ENCODE measurements at regions not wholly inside any gene's neighbourhood (a gene's known extent, or its start where the extent isn't known, plus 50 kb on each side); places are given as distances from the start of the nearest gene placed in this dataset.

GRCh38 chr15:98276018-98276417, 315.5 kb downstream of the ARRDC4 start:
- Histone ChIP-seq H3K9me3 (replicated peaks; ENCODE audit: control insufficient read depth, insufficient read depth, low read length) (peaks cover 7% of the 10 kb centered on the region), H4K20me1 (replicated peaks; ENCODE audit: control insufficient read depth, extremely low read depth, insufficient read depth, low read length) (no peaks in the 10 kb centered on the region), H3K79me2 (ENCODE audit: control insufficient read depth, insufficient read depth, low read length) (no peaks in the 10 kb centered on the region), H3K4me2 (ENCODE audit: insufficient read depth, low read length) (no peak overlapping the region), H3K9me1 (replicated peaks; ENCODE audit: control insufficient read depth, extremely low read depth, insufficient read depth, low read length) (no peaks in the 10 kb centered on the region), H3K36me3 (ENCODE audit: control insufficient read depth in 2 of 2, extremely low read depth in 1 of 2, insufficient read depth in 2 of 2, low read length in 2 of 2) (no peaks in the 10 kb centered on the region), H3K27me3 (ENCODE audit: control insufficient read depth in 2 of 2, insufficient read depth in 2 of 2, low read length in 2 of 2) (no peaks in the 10 kb centered on the region), H3K27ac (ENCODE audit: insufficient read depth, low read depth, low read length) (no peak overlapping the region), H3K4me3 (replicated peaks in 1 of 3; ENCODE audit: insufficient read depth in 1 of 3, low read depth in 1 of 3, low read length in 3 of 3) (no peak overlapping the region), H3K4me1 (ENCODE audit: control insufficient read depth, extremely low read depth, insufficient read depth, low read length) (no peaks in the 10 kb centered on the region), H3K9ac (replicated peaks; ENCODE audit: extremely low read depth, insufficient read depth, low read length) (no peak overlapping the region), H2AFZ (ENCODE audit: low read depth, low read length) (no peak overlapping the region)
- dilution Hi-C loops (cut with MboI; ENCODE audit: extremely low pct_ligation_motif_present, low sequenced_read_pairs) = no loop called here
- intact Hi-C loops (cut with micrococcal nuclease) = no loop called here
- ChIA-PET CTCF (no interaction called here), POLR2A (no interaction called here)
- TF ChIP-seq CTCF (IDR thresholded peaks at IDR 0.05; ENCODE audit: extremely low read depth in 1 of 2, insufficient read depth in 1 of 2, low read depth in 1 of 2, low read length in 2 of 2) = no peak
- no peak for TF ChIP-seq MAX (IDR thresholded peaks at IDR 0.05; ENCODE audit: insufficient read depth, insufficient read length)
- no peak for TF ChIP-seq MYC (IDR thresholded peaks at IDR 0.05; ENCODE audit: low read depth, low read length)
- no peak for TF ChIP-seq FOS (IDR thresholded peaks at IDR 0.05; ENCODE audit: borderline replicate concordance, insufficient read depth, low read length)
- no peak for TF ChIP-seq GATA2 (IDR thresholded peaks at IDR 0.05; ENCODE audit: insufficient read depth, insufficient read length, low read depth, low read length)
- no TSS peak for BruUV-seq (replicated peaks)
- DNase-seq (ENCODE audit: low read depth, low spot score) (no peak), FAIRE-seq (no peak)

- Histone ChIP-seq H3K36me3 (ENCODE audit: control insufficient read depth in 2 of 2, extremely low read depth in 1 of 2, insufficient read depth in 2 of 2, low read length in 2 of 2) (no peaks in the 10 kb centered on the region), H4K20me1 (replicated peaks; ENCODE audit: control insufficient read depth, extremely low read depth, insufficient read depth, low read length) (no peaks in the 10 kb centered on the region), H3K4me1 (ENCODE audit: control insufficient read depth, extremely low read depth, insufficient read depth, low read length) (no peaks in the 10 kb centered on the region), H3K4me2 (ENCODE audit: insufficient read depth, low read length) (no peak overlapping the region), H3K27me3 (ENCODE audit: control insufficient read depth in 2 of 2, insufficient read depth in 2 of 2, low read length in 2 of 2) (no peaks in the 10 kb centered on the region), H3K9ac (replicated peaks; ENCODE audit: extremely low read depth, insufficient read depth, low read length) (no peak overlapping the region), H3K4me3 (replicated peaks in 1 of 3; ENCODE audit: insufficient read depth in 1 of 3, low read depth in 1 of 3, low read length in 3 of 3) (no peak overlapping the region), H3K79me2 (ENCODE audit: control insufficient read depth, insufficient read depth, low read length) (no peaks in the 10 kb centered on the region), H2AFZ (ENCODE audit: low read depth, low read length) (no peak overlapping the region), H3K9me1 (replicated peaks; ENCODE audit: control insufficient read depth, extremely low read depth, insufficient read depth, low read length) (no peaks in the 10 kb centered on the region), H3K27ac (ENCODE audit: insufficient read depth, low read depth, low read length) (no peak overlapping the region), H3K9me3 (replicated peaks; ENCODE audit: control insufficient read depth, insufficient read depth, low read length) (peaks cover 6% of the 10 kb centered on the region)
- FAIRE-seq (no peak), DNase-seq (ENCODE audit: low read depth, low spot score) (no peak)
- dilution Hi-C loops (cut with MboI; ENCODE audit: extremely low pct_ligation_motif_present, low sequenced_read_pairs) (no loop called here), intact Hi-C loops (cut with micrococcal nuclease) (no loop called here)
- ChIA-PET POLR2A (no interaction called here), CTCF (no interaction called here)
- no peak for TF ChIP-seq CTCF (IDR thresholded peaks at IDR 0.05; ENCODE audit: extremely low read depth in 1 of 2, insufficient read depth in 1 of 2, low read depth in 1 of 2, low read length in 2 of 2)
- TF ChIP-seq GATA2 (IDR thresholded peaks at IDR 0.05; ENCODE audit: insufficient read depth, insufficient read length, low read depth, low read length) = no peak
- TF ChIP-seq POLR2A (IDR thresholded peaks at IDR 0.05; ENCODE audit: low read depth, low read length) = no peak
- no peak for TF ChIP-seq MYC (IDR thresholded peaks at IDR 0.05; ENCODE audit: low read depth, low read length)
- TF ChIP-seq POLR2AphosphoS5 (IDR thresholded peaks at IDR 0.05; ENCODE audit: insufficient read depth, low read depth, low read length) = no peak
- no peak for TF ChIP-seq MAX (IDR thresholded peaks at IDR 0.05; ENCODE audit: insufficient read depth, insufficient read length)
- no peak for TF ChIP-seq EZH2 (IDR thresholded peaks at IDR 0.05; ENCODE audit: borderline replicate concordance, low read depth, low read length, severe bottlenecking)
- TF ChIP-seq JUN (IDR thresholded peaks at IDR 0.05; ENCODE audit: borderline replicate concordance, insufficient read depth, insufficient read length, low read depth) = no peak
- TF ChIP-seq FOS (IDR thresholded peaks at IDR 0.05; ENCODE audit: borderline replicate concordance, insufficient read depth, low read length) = no peak
- BruUV-seq (replicated peaks) = no TSS peak
Observed at GRCh38 chr15:98277602-98278001, 317.1 kb downstream of the ARRDC4 start.
